Embryonic facial prominence (tissue), 1 donor: ENCODE measurements at regions not wholly inside any gene's neighbourhood (a gene's known extent, or its start where the extent isn't known, plus 50 kb on each side); places are given as distances from the start of the nearest gene placed in this dataset.
"Not testable (repeated sequence)": the region's sequence is repeated elsewhere in the genome, so short reads cannot be mapped to it uniquely, and the experiment has no call there.

Experiments
- DNase-seq: peaks from one replicate; pipeline ENCODE4 v3.0.0-alpha.2; 2016; ENCODE audit errors: extremely low spot score

GRCh38 chr2:194116861-194117260, 1540.2 kb upstream of the SLC39A10 start:
- DNase-seq, result no peak

DNA sequence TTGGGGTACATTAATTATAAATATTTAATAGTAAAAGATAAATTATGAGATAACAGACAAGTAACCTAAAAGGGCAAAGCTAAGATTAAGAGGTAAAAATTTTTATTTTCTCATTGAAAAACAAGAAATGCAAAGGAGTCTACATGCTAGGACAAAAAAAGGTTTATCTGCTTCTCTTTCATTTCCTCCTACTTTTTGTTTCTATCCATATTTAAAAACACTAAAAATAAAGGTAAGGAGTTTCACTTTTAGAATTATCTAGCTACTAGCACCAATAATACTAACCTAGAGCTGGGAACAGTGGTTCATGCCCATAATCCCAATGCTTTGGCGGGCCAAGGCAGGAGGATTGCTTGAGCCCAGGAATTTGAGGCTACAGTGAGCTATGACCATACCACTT, 1551.7 kb upstream of the SLC39A10 start:
- no peak for DNase-seq

- DNase-seq, result no peak
Measured at GRCh38 chr2:194104687-194105086, 1552.3 kb upstream of the SLC39A10 start.

DNA sequence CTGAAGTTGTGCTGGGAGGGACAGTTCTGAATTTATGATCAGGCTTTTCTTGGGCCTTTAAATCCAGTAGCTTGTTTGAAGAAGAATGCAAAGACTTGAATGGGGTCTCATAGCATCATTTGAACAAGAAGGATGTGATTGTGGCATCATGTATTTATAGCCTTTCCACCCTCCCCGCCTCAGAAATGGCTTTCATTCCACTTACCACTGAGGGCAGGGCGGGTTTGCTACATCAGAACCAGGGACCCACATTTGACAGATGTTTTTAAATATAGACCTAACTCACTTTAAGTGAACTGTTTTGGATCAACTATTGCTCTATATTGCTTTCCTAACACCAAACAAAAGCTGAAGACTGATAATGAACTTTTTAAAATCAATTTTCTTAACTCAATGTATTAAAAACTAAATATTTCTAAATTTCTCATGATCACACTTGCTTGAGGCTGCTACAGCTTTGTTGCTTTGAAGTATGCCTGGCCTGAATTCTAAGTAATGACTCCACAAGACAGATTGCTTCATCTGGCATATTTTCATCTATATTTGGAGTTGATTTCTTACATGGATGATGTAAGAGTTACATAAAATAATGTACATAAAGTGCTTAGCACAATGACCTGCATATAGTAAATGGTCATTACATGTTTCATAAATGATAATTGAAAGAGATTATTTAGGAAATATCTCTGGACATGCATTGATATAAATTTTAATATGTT, 1552.9 kb upstream of the SLC39A10 start:
- DNase-seq, result no peak

DNA sequence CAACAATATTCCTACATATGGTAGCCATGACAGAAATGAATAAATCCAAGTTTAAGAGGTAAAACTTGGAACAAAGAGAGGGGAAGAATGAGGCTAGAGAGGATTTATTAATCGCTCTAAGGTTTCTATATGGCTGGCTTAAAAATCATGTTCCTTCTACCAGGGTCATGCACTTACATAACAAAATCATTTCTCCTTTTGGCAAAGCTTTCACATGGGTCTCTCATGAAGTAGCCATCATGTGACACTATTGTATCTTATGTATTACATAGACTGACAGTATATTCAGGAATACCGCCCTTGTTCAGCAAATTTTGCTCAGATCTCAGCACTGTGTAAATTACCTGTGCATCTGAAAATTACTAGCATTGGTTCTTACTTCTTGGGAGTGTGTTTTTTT, 1554.5 kb upstream of the SLC39A10 start:
- no peak for DNase-seq

DNA sequence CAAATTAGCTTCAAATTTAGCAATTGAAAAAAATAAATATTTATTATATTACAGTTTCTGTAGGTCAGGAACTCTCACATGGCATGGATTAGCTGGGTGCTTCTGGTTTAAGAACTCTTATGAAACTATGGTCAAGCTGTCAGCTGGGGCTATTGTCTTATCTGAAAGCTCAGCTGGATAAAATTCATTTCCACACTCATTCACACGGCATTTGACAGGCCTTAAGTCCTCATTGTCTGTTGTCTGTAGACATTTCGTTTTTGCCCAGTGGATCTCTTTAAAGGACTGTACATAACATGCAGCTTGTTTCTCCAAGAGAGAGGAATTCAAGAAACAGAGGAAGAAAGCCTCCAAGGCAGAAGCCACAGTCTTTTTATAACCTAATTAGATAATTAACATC, 1556.8 kb upstream of the SLC39A10 start:
- no peak for DNase-seq

- DNase-seq, result no peak
Measured at GRCh38 chr2:194096402-194096801, 1560.6 kb upstream of the SLC39A10 start.

DNA sequence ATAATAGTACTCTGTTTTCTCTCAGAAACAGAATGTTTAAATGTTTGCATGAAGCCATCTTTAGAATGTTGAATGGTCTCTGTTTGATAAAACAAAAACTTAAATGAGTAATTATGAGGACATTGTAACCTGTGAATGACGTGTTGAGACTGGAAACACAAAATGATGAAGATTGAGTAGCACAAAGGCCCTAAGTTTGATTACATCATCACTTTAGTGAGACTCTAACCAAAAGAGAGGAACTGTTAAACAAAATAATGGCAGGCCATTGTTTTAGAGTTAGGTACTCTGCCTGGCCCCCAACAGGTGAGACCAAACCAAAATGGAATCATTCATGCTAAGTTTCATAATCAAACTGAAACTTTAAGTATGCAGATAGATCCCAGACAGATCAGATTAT, 1561.7 kb upstream of the SLC39A10 start:
- DNase-seq, result no peak

GRCh38 chr2:194090251-194090905, 1566.6 kb upstream of the SLC39A10 start:
- no peak for DNase-seq

GRCh38 chr2:194087089-194087958, 1569.7 kb upstream of the SLC39A10 start:
- DNase-seq, result no peak

DNA sequence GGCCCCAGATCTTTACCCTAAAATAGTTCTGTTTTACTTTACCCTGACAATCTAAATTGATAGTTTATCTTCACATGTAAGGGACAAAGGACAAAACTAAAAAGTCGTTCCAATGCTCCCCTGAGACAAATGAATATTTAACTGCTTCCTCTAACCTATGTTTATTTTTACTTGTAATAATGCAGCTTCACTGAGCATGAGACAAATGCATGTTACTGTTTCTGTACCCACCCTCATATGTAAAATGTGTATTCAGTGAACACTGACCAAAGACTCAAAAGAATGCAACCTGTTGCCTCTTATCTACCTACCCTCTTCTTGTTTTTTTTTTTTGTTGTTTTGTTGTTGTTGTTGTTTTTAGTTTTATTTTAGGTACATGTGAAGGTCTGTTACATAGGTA, 1570.9 kb upstream of the SLC39A10 start:
- no peak for DNase-seq

DNA sequence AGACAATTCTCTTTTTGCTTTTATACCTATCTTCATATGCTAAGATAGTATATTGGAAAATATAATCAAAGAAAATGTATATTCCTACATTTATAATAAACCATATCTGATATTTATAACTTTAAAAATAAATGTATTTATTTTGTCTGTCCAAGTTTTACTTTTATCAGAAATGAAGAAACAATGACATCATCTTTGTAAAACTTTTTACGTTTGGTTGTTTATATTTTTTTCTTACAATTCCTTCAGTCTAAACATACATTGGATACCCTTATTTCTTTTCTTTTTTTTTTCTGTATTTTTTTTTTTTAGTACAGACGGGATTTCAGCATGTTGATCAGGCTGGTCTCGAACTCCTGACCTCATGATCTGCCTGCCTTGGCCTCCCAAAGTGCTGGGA, 1577.0 kb upstream of the SLC39A10 start:
- no peak for DNase-seq

DNA sequence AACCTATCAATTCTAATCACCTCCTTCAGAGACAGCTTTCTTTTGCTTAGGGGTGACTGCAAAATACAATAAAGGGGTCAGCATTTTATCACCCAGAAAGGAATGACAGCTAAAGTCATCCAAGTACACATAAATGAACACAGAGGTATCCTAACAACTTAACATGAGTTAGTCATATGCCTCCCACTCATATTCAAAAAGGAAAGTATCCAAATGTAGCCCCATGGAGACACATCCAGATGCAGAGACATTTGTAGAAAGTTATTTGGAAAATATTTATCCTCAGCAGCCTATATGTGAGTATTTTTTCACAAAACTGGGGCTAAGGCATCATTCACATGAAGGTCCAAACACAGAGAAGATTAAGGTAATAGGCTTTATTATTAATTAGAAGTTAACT, 1579.7 kb upstream of the SLC39A10 start:
- DNase-seq, result no peak

DNA sequence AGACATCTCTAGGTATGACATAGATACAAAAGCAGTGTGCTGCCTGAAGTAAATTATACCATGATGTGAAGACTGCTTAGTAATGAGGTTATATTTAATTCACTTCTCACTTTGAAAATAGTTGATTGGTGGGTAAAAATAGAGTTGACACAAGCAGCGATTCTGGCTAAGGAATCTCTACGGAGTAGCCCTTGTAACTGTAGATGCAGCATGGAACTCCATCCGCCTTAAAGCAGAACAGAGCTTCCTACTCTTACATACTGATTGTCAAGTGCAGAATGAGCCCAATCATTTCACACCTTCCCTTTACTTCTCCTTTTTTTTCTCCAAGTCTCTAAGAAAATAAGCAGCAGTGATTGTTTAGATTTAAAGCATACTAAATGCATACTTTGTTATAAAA, 1594.6 kb upstream of the SLC39A10 start:
- DNase-seq, result no peak

DNA sequence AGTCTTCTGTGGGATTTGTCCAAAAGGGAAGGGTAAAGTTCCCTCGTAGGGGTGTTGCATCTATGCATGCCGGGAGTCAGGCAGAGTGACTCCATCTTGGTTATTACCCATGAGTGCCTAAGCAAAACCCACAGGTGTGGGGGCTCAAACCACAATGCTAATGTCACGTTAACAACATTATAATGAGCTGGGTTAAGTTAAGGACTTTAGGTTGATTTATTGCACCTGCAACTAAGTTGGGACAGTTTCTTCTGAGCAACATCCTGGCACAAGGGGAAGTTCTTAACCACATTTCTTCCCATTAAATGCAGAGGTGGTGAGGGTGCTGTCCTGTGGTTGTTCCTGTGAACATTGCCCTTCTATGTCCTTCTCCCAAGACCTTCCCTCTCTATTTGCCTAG, 1596.8 kb upstream of the SLC39A10 start:
- DNase-seq, result no peak

GRCh38 chr2:194054313-194054712, 1602.7 kb upstream of the SLC39A10 start:
- DNase-seq, result no peak

DNA sequence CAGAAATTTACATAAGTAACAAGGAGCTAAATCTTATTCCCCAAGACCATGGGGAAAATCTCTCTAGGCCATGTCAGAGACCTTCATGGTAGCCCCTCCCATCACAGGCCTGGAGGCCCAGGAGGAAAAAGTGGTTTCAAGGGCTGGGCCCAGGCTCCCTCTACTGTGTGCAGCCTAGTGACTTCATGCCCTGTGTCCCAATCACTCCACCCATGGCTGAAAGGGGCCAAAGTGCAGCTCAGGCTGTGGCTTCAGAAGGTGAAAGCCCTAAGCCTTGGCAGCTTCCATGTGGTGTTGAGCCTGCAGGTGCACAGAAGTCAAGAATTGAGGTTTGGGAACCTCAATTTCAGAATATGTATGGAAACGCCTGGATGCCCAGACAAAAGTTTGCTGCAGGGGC, 1612.7 kb upstream of the SLC39A10 start:
- DNase-seq, result no peak

GRCh38 chr2:194021130-194021529, 1635.9 kb upstream of the SLC39A10 start:
- DNase-seq, result not testable (repeated sequence)

- no peak for DNase-seq
Measured at GRCh38 chr2:194020155-194020554, 1636.9 kb upstream of the SLC39A10 start.

- no peak for DNase-seq
Measured at GRCh38 chr2:194015751-194016150, 1641.3 kb upstream of the SLC39A10 start.

DNA sequence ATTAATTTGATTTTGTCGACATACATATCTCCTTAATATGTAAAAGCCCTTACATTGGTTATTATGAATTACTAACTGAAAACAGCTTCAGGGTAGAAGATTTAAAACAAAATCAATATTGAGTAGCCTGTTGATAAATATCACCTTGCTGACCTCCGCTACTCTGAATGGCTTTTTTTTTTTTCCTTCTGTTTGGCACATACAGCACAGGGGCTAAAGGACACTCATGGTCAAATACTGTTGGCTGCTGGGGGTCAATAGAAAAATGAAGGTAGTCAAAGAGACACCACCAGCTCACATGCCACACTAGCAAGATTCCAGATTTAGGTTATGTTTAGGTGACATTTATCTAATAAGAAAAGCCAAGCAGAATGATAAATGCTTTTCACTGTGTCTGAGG, 1642.4 kb upstream of the SLC39A10 start:
- DNase-seq, result no peak

DNA sequence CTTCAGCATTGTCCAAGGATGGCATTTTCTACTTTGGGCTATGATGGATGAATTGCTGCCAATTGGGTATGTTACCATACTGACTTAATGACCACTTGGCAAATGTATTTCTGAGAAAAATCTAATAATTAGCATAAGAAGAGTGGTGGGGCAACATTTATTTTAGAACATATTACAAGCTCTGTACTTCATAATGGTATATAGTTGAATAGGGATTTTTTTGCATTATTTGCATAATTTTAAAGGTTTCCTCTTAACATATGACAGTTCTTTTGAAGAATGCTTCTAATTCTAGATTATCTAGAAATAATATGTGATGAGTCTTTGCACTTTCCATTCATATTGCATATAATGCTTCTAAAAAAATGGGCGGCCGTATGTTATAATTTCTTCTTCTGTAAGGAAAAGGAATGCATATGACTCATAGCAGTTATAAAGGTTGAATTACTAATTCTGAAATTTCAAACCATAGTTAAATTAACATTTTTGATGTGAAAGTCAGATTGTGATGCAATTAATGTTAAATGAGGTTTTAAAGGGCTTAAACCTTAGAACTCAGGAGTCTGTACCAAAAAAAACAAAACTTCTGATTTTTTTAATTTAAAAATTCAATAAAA, 1652.3 kb upstream of the SLC39A10 start:
- no peak for DNase-seq
